SK-MEL-5 (cell line): ENCODE measurements at regions not wholly inside any gene's neighbourhood (a gene's known extent, or its start where the extent isn't known, plus 50 kb on each side); places are given as distances from the start of the nearest gene placed in this dataset.
"Not testable (repeated sequence)": the region's sequence is repeated elsewhere in the genome, so short reads cannot be mapped to it uniquely, and the experiment has no call there.

ENCODE experiments used
- DNase-seq: peaks from one replicate; pipeline ENCODE4 v3.0.0-alpha.2; 2016; ENCODE audit warnings: low read depth, low spot score
- in situ Hi-C: cut with HindIII; loops from 2 replicates; pipeline ENCODE4 v1.10.0; 2016; ENCODE audit warnings: low sequenced_read_pairs, high pct_unique_total_duplicates, low pct_unique_long_range_greater_than_20kb

- DNase-seq, result no peak
- in situ Hi-C loops, result no loop called here
Measured at GRCh38 chr1:232368821-232369321, 261.1 kb downstream of the SIPA1L2 start.

- DNase-seq, result no peak
- in situ Hi-C loops, result no loop called here
Measured at GRCh38 chr1:232367293-232367692, 262.6 kb downstream of the SIPA1L2 start.

- no peak for DNase-seq
- in situ Hi-C loops, result no loop called here
Measured at GRCh38 chr1:232364654-232365382, 265.1 kb downstream of the SIPA1L2 start.

GRCh38 chr1:232363008-232363407, 266.9 kb downstream of the SIPA1L2 start:
- no peak for DNase-seq
- in situ Hi-C loops, result no loop called here

- no peak for DNase-seq
- in situ Hi-C loops, result no loop called here
Measured at GRCh38 chr1:232357416-232357815, 272.5 kb downstream of the SIPA1L2 start.

GRCh38 chr1:232355162-232356006, 274.5 kb downstream of the SIPA1L2 start:
- in situ Hi-C loops, result no loop called here
- DNase-seq, result no peak

GRCh38 chr1:232353001-232353400, 276.9 kb downstream of the SIPA1L2 start:
- in situ Hi-C loops, result no loop called here
- no peak for DNase-seq

GRCh38 chr1:232352366-232352765, 277.6 kb downstream of the SIPA1L2 start:
- no peak for DNase-seq
- in situ Hi-C loops, result no loop called here

- DNase-seq, result no peak
- in situ Hi-C loops, result no loop called here
Measured at GRCh38 chr1:232351335-232351734, 278.6 kb downstream of the SIPA1L2 start.

- in situ Hi-C loops, result no loop called here
- DNase-seq, result no peak
Measured at GRCh38 chr1:232346844-232347243, 283.1 kb downstream of the SIPA1L2 start.

GRCh38 chr1:232344791-232345399, 285.0 kb downstream of the SIPA1L2 start:
- in situ Hi-C loops, result no loop called here
- no peak for DNase-seq

GRCh38 chr1:232344186-232344585, 285.7 kb downstream of the SIPA1L2 start:
- in situ Hi-C loops, DNase-seq: not testable (repeated sequence)

- no peak for DNase-seq
- in situ Hi-C loops, result no loop called here
Measured at GRCh38 chr1:232340446-232340845, 289.5 kb downstream of the SIPA1L2 start.

GRCh38 chr1:232339073-232339472, 290.9 kb downstream of the SIPA1L2 start:
- DNase-seq, result no peak
- in situ Hi-C loops, result no loop called here

- in situ Hi-C loops, result no loop called here
- DNase-seq, result no peak
Measured at GRCh38 chr1:232335741-232336293, 294.1 kb downstream of the SIPA1L2 start.

- in situ Hi-C loops, result no loop called here
- no peak for DNase-seq
Measured at GRCh38 chr1:232335261-232335660, 294.7 kb downstream of the SIPA1L2 start.

- in situ Hi-C loops, result no loop called here
- no peak for DNase-seq
Measured at GRCh38 chr1:232334811-232335210, 295.1 kb downstream of the SIPA1L2 start.

- DNase-seq, result no peak
- in situ Hi-C loops, result no loop called here
Measured at GRCh38 chr1:232334246-232334645, 295.7 kb downstream of the SIPA1L2 start.
